Fibroblast of skin of back (primary cell): ENCODE measurements at regions not wholly inside any gene's neighbourhood (a gene's known extent, or its start where the extent isn't known, plus 50 kb on each side); places are given as distances from the start of the nearest gene placed in this dataset.

Experiments
- DNase-seq: peaks from one replicate; pipeline ENCODE4 v3.0.0-alpha.2; 2013

DNA sequence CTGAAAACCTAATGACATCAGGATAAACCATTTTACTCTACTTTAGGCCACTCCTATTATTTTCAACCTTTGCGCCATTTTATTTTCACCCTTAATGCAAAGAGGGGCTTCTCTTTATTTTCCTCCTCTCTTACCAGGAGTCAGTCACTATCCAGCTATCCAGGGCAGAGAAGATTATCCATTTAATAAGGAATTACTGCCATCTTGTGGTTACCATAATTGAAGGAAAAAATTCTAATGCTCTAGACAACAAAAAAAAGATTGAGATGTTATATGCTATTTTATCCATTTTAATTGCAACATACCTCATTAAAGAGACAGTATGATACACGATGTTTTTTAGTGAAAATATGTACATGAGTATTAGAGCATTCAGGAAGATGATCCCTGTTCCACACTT, 514.5 kb upstream of the FAM241A start:
- DNase-seq = peak; percentile 53

DNA sequence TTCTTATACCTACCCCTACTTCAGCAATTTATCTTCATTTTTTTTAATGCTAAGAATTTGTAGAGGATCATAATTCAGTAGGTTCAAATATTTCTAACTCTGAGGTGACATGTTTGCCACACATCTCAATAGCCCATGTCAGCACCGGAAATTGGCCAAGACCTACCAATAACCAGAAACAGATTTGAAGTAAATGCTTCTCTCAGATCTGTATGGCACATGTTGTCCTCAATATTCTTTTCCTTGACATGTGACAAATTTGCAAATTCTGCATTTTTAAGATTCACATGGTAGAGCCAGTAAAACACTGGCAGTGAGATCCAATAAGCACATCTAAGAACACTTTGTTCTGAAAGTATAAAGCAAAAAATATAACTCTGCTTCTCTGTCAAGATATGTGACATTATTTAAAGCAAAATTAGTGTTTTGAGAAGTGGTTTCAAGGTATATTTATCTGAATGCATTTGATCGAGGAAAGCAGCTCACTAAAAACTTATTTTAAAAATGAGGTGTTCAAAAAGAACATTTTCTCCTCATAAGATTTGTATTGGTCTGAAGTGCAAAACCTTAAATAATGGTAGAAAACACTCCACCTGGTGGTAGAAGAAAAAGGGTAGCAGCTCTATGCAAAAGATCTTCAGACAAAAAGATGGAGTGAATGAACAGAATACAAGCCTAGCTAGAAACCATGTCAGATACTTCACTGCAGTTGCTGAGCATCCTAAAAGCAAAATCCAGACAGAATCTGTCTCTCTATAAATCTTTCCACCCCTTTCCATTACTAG, 513.8 kb upstream of the FAM241A start:
- peak; percentile 29 for DNase-seq

DNA sequence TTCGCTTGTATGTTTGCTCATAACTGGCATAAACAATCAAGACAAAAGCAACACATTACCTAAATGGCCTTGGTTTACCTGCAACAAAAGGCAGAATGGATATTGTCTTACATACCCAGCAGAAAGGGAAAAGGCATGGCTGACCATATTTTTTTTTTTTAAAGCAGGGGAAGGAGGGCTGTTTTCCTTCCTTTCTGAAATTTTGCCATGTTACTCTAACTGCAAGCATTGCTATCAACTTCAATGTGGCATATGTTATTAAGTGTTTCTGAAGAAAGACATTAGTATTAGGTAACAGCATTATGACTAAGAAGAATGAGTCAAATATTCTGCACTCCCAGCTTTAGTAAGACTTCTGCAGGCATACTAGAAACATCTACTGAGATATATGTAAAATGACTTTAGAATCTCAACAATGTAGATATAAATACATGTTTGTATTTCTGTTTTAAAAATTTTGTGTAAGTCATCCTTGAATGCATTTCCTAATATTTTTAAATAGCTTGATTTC, 512.6 kb upstream of the FAM241A start:
- peak; percentile 46 for DNase-seq

GRCh38 chr4:111633663-111634266, 511.5 kb upstream of the FAM241A start:
- DNase-seq = no peak

DNA sequence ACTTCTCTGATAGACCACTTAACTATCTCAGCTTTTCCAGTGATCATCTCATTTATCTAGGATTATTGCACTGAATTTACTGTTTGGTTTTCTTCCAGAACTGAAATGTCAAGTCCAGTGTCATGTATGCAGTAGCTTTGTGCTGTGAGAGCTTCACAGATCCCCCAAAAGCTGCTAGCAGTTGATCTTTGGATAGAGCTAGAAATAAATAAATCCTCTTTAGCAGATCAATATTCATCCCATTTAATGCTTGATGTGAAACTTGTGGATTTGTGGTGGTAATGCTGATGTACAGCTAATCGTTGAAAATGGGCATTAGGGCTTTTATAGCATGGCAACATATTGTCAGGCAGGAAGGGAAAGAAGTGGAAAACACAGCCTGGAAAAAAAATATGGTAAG, 509.6 kb upstream of the FAM241A start:
- no peak for DNase-seq

- no peak for DNase-seq
These were observed 508.2 kb upstream of the FAM241A start for GRCh38 chr4:111636961-111637585.

- DNase-seq = peak; percentile 36
These were observed 506.0 kb upstream of the FAM241A start for GRCh38 chr4:111639120-111639690.

GRCh38 chr4:111639876-111640275, 505.4 kb upstream of the FAM241A start:
- peak; percentile 51 for DNase-seq

DNA sequence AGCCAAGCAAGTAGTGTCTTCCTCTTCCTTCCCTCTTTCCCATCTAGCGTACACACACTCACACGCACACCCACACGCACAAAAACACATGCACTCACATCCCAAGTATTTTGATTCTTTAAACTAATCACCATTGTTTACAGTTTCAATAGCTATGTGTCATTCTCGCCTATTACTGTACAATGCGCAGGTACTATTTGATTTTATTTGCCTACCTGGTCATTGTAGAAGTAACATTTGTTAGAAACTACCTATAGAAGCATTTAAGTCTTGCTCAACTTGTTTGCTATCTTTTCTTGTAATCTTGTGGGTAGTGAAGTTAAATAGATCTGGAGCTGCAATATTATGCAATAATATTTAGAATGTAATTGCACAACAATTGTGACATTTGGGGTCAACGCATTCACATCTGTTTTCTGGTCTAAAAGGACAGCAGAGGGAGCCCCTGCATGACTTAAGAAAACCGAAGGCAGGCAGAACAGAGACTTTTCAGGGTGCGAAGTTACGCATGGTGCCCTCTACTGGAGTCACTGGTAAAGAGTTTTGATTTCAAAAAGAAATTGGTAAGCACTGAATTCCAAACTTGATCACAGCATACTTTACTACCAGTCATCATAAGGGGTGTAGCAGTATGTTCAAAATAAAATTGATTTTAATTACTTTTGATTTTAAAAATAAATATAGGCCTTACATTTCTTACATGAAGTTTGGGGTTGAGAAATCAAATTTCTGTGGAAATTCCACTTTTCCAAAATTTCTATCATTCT, 503.3 kb upstream of the FAM241A start:
- peak; percentile 81 for DNase-seq

- DNase-seq = no peak
These were observed 497.2 kb upstream of the FAM241A start for GRCh38 chr4:111648056-111648455.

DNA sequence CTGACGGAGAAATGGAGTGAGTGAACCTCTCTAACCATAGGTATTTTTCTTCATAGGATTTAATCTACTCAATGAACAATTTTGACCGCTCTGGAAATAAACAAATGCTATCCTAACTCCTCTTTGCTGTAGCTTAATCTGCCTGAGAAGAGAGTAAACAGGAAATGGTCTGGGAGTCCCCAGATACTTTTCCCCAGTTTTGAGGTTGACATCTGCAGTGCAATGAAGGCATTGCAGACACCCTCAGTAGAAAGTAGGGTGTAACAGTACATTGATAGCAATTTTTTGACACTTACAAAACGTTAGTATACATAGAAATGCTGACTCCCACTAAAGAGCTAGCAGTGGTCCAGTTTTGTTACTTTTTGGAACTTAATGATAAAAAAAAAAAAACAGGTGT, 495.9 kb upstream of the FAM241A start:
- DNase-seq = no peak

- DNase-seq = no peak
These were observed 495.1 kb upstream of the FAM241A start for GRCh38 chr4:111650146-111650545.

DNA sequence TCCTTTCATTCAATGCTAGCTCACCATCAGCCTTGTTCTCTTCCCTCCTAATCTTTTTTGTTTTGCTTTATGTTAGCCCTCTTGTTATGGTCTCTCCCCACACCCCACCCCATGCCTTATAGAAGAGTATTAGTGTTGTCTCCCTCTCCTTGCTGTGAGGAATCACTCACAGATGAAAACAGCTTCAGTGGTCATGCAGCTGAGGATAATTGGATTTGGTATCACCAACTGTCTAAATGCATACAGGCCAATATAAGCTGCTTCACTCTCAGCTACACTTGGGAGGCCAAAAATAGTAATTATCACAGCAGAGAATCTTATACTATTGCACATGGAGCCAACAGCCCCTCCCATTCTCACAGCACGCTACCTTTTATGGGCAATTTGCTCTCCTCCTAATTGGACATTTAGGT, 494.6 kb upstream of the FAM241A start:
- DNase-seq = no peak

- DNase-seq = peak; percentile 24
These were observed 493.0 kb upstream of the FAM241A start for GRCh38 chr4:111652236-111652635.

GRCh38 chr4:111652986-111653385, 492.3 kb upstream of the FAM241A start:
- DNase-seq = no peak

DNA sequence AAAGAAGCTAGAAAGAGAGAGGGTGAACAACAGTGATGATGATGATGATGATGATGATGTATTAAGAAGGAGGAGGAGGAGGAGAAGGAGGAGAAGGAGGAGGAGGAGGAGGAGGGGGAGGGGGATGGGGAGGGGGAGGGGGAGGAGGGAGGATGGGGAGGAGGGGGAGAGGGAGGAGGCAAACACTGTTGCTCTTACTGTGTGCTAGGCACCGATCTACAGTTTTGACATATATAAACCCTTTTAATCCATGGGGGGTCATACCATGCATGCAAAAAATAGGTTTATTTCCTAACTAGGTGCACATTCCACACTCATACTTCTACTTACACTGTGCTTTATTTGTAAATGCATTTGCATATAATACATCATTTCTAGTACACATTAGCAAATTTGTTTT, 482.8 kb upstream of the FAM241A start:
- no peak for DNase-seq

- no peak for DNase-seq
These were observed 480.8 kb upstream of the FAM241A start for GRCh38 chr4:111664308-111664945.

- no peak for DNase-seq
These were observed 478.4 kb upstream of the FAM241A start for GRCh38 chr4:111666826-111667360.

- DNase-seq = no peak
These were observed 473.5 kb upstream of the FAM241A start for GRCh38 chr4:111671756-111672155.

GRCh38 chr4:111675746-111676145, 469.5 kb upstream of the FAM241A start:
- DNase-seq = no peak

DNA sequence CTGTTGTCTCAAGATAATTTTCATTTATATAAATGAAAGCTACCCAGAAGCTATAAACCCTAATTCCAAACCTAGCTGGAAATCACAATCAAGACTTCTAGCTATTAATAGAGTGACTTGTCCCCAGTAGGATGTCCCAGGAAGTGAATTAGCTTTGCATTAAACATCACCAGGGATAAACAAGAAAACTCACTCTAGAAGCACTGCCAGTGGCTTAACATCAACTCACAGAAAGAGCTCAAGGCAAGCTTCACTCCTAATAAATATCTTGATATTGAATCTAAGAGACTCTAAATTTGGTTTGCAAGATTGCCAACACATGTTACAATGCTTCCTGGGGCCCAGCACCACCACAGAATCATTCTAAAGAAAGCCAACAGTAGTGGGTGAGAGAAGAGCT, 468.7 kb upstream of the FAM241A start:
- no peak for DNase-seq

- peak; percentile 45 for DNase-seq
These were observed 466.8 kb upstream of the FAM241A start for GRCh38 chr4:111678479-111678878.
